Activated CD8-positive, alpha-beta memory T cell treated with anti-CD3 and anti-CD28 coated beads for 48 hours (primary cell): ENCODE measurements at regions not wholly inside any gene's neighbourhood (a gene's known extent, or its start where the extent isn't known, plus 50 kb on each side); places are given as distances from the start of the nearest gene placed in this dataset.
"Not testable (repeated sequence)": the region's sequence is repeated elsewhere in the genome, so short reads cannot be mapped to it uniquely, and the experiment has no call there.

Source experiments
- DNase-seq, 3 experiments: peaks; one replicate each; pipeline ENCODE4 v3.0.0-alpha.2; 2020; ENCODE audit warnings: low read depth in 2 of 3, low spot score in 2 of 3

DNA sequence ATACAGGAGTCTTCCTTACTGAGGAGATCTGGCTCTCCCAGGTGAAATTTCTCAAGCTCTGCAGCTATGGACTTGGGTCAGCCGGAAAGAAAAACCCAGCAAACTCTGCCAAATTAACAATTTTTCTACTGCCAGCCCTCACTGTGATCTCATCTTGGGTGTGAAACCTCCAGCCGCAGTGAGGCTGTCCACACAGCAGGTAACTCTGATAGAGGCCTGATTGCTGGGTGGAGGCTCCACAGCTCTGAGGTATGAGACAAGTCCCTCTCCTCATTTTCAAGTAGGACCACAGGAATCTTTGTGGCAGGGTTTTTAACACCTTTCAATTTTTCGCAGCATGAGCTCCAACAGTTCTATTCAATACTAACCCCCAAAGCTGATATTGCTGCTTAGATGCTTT is 430.6 kb upstream of the RAB6C start:
- DNase-seq: no peak

DNA sequence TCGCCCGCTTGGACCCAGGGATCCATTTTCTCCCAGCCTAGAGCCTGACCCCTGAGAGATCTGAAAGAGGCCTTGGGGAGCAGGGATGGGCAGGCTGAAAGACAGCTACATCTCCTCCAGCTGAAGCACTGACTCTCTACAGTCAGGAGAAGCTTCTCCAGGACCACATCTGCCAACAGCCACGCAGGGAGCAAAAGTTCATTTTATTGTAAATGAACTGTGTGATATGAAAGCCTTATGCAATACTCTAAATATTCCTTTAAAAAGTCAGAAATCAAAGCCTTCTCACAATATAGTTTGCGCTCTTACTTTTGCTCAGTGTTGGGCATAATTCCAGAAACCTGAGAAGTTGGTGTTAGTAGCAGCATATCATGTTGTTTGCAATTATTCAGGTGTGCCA is 428.9 kb upstream of the RAB6C start:
- no peak for DNase-seq

DNA sequence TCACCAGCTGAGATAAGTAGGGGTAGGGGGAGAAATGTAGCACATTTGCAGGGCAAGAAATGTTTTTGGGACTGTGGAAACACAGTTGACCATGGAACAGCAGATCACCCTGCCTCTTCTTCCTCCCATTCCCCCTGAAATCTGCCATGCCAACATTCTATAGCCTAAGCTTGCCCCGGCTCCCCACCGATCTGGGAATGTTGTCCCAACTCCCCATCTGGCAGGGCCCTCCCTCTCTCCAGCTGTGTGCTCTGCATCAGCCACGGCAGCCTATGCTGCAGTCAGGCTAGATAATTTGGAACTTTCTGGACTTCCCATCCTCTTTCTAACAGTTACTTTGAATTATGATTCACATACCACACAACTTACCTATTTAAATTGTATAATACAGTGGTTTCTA is 425.1 kb upstream of the RAB6C start:
- no peak for DNase-seq

DNA sequence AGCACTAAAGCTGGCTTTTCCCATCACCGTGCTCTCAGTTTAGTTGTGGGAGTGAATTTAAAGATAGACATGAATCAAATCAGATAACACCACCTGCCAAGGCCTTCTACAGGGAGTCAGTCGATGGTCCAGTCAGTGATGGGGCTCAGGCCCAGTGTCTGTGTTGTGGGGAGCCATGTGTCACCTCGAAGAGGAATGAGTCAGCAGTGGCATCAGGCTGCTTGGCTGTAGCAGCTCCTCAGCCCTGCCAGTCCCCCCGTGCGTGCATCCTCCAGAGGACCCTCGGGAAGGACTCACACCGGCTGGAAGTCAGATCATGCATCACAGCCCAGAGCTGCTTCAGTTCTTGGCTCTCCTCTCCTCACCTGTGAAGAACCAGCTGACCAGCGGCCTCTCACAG is 420.4 kb upstream of the RAB6C start:
- DNase-seq: no peak

DNA sequence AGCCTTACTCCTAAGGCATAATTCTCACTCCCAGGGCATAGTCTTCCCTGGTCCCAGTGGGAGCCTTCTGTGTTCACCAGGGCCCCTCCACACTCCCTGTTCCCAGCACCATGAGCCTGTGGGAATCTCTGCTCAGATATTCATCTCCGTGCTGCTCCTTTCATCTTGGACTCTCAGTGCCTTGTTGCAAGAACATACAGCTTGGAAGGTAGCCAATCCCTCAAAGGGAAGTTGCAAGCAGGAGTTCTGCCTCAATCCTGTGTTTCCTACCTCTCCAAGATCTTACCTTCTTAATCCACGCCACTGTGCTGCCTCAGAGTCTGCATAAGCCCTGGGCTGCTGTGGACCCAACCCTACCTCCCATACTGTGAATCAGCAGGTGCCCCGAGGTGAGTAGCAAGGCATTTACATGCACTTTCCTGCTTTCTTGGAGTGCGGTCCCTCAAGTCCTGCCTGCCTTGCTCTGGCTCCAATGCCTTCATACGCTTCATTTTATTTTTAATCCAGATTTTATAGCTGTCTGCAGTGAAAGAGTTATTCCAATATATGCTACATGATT is 413.8 kb upstream of the RAB6C start:
- DNase-seq: no peak

- DNase-seq: not testable (repeated sequence)
Measured at GRCh38 chr2:129570812-129571211, 408.7 kb upstream of the RAB6C start.

GRCh38 chr2:129575431-129575830 is 404.0 kb upstream of the RAB6C start:
- no peak for DNase-seq

- no peak for DNase-seq
Measured at GRCh38 chr2:129575880-129576279, 403.6 kb upstream of the RAB6C start.

GRCh38 chr2:129580001-129580400 is 399.5 kb upstream of the RAB6C start:
- no peak for DNase-seq

DNA sequence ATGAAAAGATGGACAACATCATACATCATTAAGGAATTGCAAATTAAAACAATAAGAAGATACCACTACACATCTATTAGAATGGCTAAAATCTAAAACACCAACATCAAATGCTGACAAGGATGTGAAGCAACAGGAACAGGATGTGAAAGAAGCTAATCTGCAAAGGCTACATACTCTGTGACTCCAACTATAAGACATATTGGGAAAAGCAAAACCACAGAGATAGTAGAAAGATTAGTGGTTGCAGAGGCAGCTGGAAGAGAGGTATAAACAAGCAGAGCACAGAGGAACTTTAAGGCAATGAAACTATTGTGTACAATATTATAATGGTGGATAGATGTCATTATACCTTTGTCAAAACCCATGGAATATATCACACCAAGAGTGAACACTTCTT is 393.7 kb upstream of the RAB6C start:
- DNase-seq: no peak

DNA sequence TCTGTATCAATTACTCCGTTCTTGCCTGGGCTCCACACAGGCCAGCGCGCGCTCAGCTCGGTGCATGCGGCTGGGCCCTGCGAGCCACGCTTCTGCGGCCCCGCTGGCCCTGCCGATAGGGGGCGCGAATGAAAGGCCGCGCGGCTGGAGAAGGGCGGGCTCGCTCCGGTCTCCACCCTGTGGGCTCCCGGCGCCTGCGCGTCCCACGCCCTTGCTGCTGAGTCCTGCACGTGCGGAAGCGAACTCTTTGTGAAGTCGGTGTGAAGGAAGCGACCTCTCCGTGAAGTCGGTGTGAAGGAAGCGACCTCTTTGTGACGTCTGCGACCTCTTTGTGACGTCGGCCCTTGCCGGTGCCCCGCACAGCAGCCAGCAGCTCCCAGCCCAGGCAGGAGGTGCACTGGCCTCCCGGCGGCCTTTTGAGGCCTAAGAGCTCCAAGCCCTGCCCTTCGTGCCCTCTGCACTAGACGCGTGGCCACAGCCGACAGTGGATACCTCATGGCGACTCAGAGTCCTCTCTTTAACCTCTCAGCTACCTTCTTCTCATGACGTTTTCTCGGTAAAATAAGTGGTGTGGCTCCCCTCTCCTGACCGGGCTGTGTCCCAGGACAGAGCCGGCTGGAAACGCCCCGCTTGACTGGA is 391.9 kb upstream of the RAB6C start:
- DNase-seq: no peak

- no peak for DNase-seq
Measured at GRCh38 chr2:129604560-129604959, 374.9 kb upstream of the RAB6C start.

GRCh38 chr2:129605646-129606045 is 373.8 kb upstream of the RAB6C start:
- DNase-seq: no peak

DNA sequence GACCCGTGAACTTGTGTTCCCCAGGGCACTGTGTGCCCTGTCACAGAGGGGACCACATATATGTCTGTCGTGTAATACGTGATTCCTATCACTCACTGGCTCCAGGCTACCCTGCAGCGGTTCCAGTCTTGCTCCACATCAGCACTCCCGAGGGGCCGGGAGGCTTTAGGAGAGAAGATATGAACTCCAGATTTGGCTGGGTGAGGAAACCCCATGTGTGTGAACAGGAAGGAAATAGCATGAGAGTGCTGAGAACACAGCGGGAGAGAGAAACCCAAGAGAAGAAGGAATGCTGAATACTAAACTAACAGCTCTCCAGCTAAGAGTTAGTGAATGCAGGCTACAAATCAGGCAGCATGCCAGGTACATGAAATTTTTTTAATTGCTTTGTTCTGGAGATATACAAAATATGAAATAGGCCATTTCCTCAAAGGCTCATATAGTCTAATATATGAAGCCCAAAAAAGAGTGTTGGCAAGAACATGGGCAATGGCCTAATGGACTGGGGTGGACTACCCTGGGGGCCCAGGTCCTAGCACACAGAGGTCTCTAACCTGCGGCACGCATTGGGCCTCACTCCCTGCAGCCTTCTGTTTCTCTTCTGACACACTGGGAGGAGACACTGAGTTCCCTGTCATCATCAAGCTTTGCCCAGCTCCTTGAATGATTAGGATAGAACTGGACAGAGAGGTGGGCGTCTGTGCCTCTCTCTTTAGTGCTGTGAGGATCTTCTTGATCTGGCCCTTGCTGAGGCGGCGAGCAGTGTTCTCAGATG is 372.8 kb upstream of the RAB6C start:
- DNase-seq: no peak

- no peak for DNase-seq
Measured at GRCh38 chr2:129609224-129609623, 370.2 kb upstream of the RAB6C start.

GRCh38 chr2:129610766-129611165 is 368.7 kb upstream of the RAB6C start:
- DNase-seq: no peak

- DNase-seq: no peak
Measured at GRCh38 chr2:129611471-129611870, 368.0 kb upstream of the RAB6C start.

- DNase-seq: no peak
Measured at GRCh38 chr2:129619471-129619870, 360.0 kb upstream of the RAB6C start.

GRCh38 chr2:129620411-129620810 is 359.1 kb upstream of the RAB6C start:
- DNase-seq: no peak

- DNase-seq: no peak
Measured at GRCh38 chr2:129623783-129624182, 355.7 kb upstream of the RAB6C start.

DNA sequence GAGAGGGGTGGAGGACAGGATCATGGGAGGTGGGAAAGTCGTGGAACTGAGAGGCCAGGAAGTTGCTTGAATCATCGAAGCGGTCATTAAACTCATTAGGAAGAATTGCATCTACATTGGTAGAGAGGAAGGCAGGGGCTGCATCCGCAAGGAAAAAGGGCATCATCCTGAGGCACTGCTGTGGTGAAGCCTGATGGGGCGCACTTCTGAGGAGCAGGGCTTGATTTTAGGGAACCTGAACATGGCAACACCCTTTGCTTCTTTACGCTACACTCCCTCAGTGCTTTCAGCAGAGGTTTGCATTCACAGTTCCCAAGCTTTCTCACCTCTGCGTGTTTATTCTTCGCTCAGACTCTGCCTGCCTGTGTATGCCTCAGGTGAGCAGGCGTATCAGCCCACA is 352.0 kb upstream of the RAB6C start:
- no peak for DNase-seq

DNA sequence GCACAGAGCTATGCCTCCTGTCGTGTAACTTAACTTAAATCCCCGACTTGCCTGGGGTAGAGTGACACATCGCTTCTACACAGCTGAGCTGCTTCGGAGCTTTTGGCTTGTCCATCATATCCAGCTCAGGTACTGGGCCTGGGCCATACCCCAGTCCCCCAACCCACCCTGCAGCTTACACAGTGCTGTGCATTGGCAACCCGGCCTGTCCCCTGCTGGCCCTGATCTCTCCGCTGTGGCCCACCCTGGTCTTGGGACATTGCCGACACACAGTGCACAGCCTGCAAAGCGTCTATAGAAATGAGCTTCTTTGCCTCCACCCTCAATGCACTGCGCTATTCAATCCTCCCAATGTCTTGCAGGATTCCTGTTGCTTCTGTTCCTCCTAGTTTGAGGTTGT is 342.8 kb upstream of the RAB6C start:
- DNase-seq: no peak

DNA sequence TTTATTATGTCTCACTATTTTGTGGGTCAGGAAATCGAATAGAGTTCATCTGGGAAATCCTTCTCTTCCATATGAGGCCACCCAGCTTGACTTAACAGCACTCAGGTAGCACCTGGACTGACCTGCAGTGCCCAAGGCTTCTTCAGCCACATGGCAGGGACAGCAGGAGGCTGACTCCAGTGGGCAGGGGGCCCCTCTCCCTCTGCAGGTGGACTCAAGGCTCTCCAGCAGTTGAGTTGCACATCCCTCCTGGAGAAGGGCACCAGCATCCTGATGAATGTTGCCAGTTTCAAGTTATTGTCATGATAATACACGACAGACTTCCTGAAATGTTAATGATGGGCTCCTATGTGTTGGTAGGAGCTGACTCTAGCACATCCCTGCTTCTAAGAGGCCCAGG is 338.1 kb upstream of the RAB6C start:
- DNase-seq: no peak
